ENCODE measurements at regions not wholly inside any gene's neighbourhood (a gene's known extent, or its start where the extent isn't known, plus 50 kb on each side); places are given as distances from the start of the nearest gene placed in this dataset.
"Not testable (repeated sequence)": the region's sequence is repeated elsewhere in the genome, so short reads cannot be mapped to it uniquely, and the experiment has no call there.

GRCh38 chr1:234913278-234913649 lies 215.4 kb downstream of the TOMM20 start:
- Histone ChIP-seq H3K27ac (ENCODE audit: low read length) (no peak overlapping the region), H3K9me3 (ENCODE audit: insufficient read depth, low read depth, low read length) (no peaks in the 10 kb centered on the region), H3K4me1 (ENCODE audit: insufficient read depth, low read length) (peaks cover 12% of the 10 kb centered on the region; the same call in 1 of the 2 replicates), H3K9ac (ENCODE audit: low read depth, low read length) (no peak overlapping the region), H3K4me3 (ENCODE audit: low read length) (no peak overlapping the region), H3K27me3 (ENCODE audit: insufficient read depth, low read length) (no peaks in the 10 kb centered on the region), H3K36me3 (ENCODE audit: insufficient read depth, low read depth, low read length) (no peaks in the 10 kb centered on the region)

- Histone ChIP-seq H3K4me1 (ENCODE audit: insufficient read depth, low read length) (peaks cover 11% of the 10 kb centered on the region; the same call in 1 of the 2 replicates), H3K27me3 (ENCODE audit: insufficient read depth, low read length) (no peaks in the 10 kb centered on the region), H3K36me3 (ENCODE audit: insufficient read depth, low read depth, low read length) (no peaks in the 10 kb centered on the region), H3K9me3 (ENCODE audit: insufficient read depth, low read depth, low read length) (no peaks in the 10 kb centered on the region), H3K27ac (ENCODE audit: low read length) (no peak overlapping the region), H3K4me3 (ENCODE audit: low read length) (no peak overlapping the region), H3K9ac (ENCODE audit: low read depth, low read length) (no peak overlapping the region)
Measured at GRCh38 chr1:234912548-234913277, 215.9 kb downstream of the TOMM20 start.

- Histone ChIP-seq H3K27ac (ENCODE audit: low read length) (no peak overlapping the region), H3K36me3 (ENCODE audit: insufficient read depth, low read depth, low read length) (no peaks in the 10 kb centered on the region), H3K9me3 (ENCODE audit: insufficient read depth, low read depth, low read length) (no peaks in the 10 kb centered on the region), H3K27me3 (ENCODE audit: insufficient read depth, low read length) (no peaks in the 10 kb centered on the region), H3K9ac (ENCODE audit: low read depth, low read length) (no peak overlapping the region), H3K4me3 (ENCODE audit: low read length) (no peak overlapping the region), H3K4me1 (ENCODE audit: insufficient read depth, low read length) (peaks cover 11% of the 10 kb centered on the region; the same call in 1 of the 2 replicates)
Measured at GRCh38 chr1:234911787-234912186, 216.8 kb downstream of the TOMM20 start.

DNA sequence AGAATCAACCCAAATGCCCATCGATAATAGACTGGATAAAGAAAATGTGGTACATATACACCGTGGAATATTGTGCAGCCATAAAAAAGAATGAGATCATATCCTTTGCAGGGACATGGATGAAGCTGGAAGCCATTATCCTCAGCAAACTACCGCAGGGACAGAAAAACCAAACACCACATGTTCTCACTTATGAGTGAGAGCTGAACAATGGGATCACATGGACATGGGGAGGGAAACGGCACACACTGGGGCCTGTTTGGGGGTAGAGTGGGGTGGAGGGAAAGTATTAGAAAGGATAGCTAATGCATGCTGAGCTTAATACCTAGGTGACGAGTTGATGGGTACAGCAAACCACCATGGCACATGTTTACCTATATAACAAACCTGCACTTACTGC lies 217.5 kb downstream of the TOMM20 start:
- H3K9me3 ChIP-seq (ENCODE audit: insufficient read depth, low read depth, low read length); H3K9ac ChIP-seq (ENCODE audit: low read depth, low read length); H3K4me3 ChIP-seq (ENCODE audit: low read length); H3K27me3 ChIP-seq (ENCODE audit: insufficient read depth, low read length); H3K27ac ChIP-seq (ENCODE audit: low read length); H3K36me3 ChIP-seq (ENCODE audit: insufficient read depth, low read depth, low read length): not testable (repeated sequence)
- peaks cover 11% of the 10 kb centered on the region; the same call in 1 of the 2 replicates for H3K4me1 ChIP-seq (ENCODE audit: insufficient read depth, low read length)

GRCh38 chr1:234909851-234910250 lies 218.8 kb downstream of the TOMM20 start:
- H3K4me1 ChIP-seq (ENCODE audit: insufficient read depth, low read length): peaks cover 11% of the 10 kb centered on the region; the same call in 1 of the 2 replicates
- H3K36me3 ChIP-seq (ENCODE audit: insufficient read depth, low read depth, low read length): no peaks in the 10 kb centered on the region
- no peak overlapping the region for H3K4me3 ChIP-seq (ENCODE audit: low read length)
- no peaks in the 10 kb centered on the region for H3K9me3 ChIP-seq (ENCODE audit: insufficient read depth, low read depth, low read length)
- no peak overlapping the region for H3K27ac ChIP-seq (ENCODE audit: low read length)
- H3K9ac ChIP-seq (ENCODE audit: low read depth, low read length): no peak overlapping the region
- H3K27me3 ChIP-seq (ENCODE audit: insufficient read depth, low read length): no peaks in the 10 kb centered on the region

GRCh38 chr1:234909307-234909810 lies 219.3 kb downstream of the TOMM20 start:
- H3K4me3 ChIP-seq (ENCODE audit: low read length): no peak overlapping the region
- H3K9ac ChIP-seq (ENCODE audit: low read depth, low read length): no peak overlapping the region
- H3K36me3 ChIP-seq (ENCODE audit: insufficient read depth, low read depth, low read length): no peaks in the 10 kb centered on the region
- H3K27me3 ChIP-seq (ENCODE audit: insufficient read depth, low read length): no peaks in the 10 kb centered on the region
- no peak overlapping the region for H3K27ac ChIP-seq (ENCODE audit: low read length)
- H3K4me1 ChIP-seq (ENCODE audit: insufficient read depth, low read length): peaks cover 11% of the 10 kb centered on the region; the same call in 1 of the 2 replicates
- no peaks in the 10 kb centered on the region for H3K9me3 ChIP-seq (ENCODE audit: insufficient read depth, low read depth, low read length)

DNA sequence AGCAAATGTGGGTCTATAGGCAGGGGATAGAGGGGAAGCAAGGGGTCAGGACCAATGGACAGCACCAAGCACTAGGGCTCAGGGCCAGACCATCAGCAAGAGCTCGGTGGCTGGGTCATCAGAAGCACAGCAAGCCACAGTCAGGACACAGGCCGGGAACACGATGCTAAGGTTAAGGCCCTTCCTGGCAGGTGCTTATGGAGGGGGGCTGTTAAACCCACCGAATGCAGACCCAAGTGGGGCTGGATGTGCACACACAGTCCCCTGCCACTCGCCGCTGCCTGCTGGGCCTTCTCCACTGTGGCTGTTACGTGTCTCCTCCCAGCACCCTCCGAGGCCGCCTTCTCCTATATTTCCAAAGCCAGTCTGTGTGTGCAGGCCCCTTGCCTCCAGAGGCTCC lies 220.1 kb downstream of the TOMM20 start:
- Histone ChIP-seq H3K36me3 (ENCODE audit: insufficient read depth, low read depth, low read length) (no peaks in the 10 kb centered on the region), H3K4me1 (ENCODE audit: insufficient read depth, low read length) (peaks cover 10% of the 10 kb centered on the region; the same call in 1 of the 2 replicates), H3K27me3 (ENCODE audit: insufficient read depth, low read length) (no peaks in the 10 kb centered on the region), H3K4me3 (ENCODE audit: low read length) (no peak overlapping the region), H3K27ac (ENCODE audit: low read length) (no peak overlapping the region), H3K9ac (ENCODE audit: low read depth, low read length) (no peak overlapping the region), H3K9me3 (ENCODE audit: insufficient read depth, low read depth, low read length) (no peaks in the 10 kb centered on the region)

DNA sequence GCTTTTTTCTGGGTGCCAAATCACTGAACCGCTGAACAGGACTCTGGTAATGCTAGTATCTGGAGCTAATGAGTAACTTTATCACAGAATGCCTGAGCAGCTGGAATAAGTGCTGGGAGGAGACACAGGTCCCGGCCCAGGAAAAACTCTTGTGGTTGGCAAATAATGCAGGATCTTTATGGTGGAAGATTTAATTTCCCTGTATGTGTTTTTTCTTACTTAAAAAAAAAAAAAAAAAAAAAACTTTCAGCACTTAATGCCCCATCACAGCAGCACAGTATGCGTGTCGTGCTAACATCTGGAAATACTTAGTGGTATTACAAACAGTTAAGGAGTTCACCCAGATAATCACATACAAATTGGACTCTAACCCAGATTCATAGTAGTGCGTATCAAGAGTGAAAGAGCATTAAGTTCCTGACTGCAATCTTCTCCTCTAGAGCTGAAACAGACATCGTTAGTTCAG lies 220.7 kb downstream of the TOMM20 start:
- H3K27ac ChIP-seq (ENCODE audit: low read length): no peak overlapping the region

DNA sequence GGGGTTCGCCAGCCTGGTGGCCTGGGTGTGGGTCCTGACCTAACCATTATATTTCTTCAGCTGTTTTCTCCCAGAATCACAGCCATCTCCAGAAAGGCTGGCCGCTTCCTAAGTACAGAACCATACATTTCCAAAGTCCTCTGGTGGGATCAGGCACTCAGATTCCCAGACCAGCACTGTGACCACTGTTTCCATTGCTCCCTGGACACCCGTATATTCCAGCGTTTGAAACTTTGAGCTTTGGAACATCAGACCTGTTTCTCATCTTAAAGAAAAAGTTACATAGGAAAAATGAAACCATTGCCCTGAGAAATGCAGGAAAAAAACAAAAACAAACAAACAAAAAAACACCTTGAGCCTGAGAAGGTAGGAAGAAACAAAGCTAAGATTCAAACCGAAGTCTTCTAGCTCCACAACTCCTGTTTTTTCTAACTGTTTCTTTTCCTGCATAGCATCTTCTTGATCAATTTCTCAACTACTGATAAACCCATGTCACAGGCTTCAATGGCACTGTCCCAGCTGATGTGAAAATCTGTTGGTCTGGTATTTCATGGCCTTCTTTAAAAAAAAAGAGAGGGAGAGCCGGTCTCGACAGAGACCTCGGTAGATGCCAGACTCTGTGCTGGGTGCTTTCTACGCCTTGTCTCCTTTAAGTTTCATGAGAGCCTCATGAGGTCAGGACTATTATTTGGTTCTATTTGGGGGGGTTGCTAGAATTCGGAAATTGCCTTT lies 221.3 kb downstream of the TOMM20 start:
- Histone ChIP-seq H3K9me3 (ENCODE audit: insufficient read depth, low read depth, low read length) (no peaks in the 10 kb centered on the region), H3K36me3 (ENCODE audit: insufficient read depth, low read depth, low read length) (no peaks in the 10 kb centered on the region), H3K4me3 (ENCODE audit: low read length) (no peak overlapping the region), H3K9ac (ENCODE audit: low read depth, low read length) (no peak overlapping the region), H3K27me3 (ENCODE audit: insufficient read depth, low read length) (no peaks in the 10 kb centered on the region), H3K4me1 (ENCODE audit: insufficient read depth, low read length) (peaks cover 3% of the 10 kb centered on the region; the same call in 1 of the 2 replicates), H3K27ac (ENCODE audit: low read length) (no peak overlapping the region)

More for the DNA sequence above, 220.7 kb downstream of the TOMM20 start:
- H3K4me1 ChIP-seq (ENCODE audit: insufficient read depth, low read length): peaks cover 5% of the 10 kb centered on the region; the same call in 1 of the 2 replicates
- H3K4me3 ChIP-seq (ENCODE audit: low read length): no peak overlapping the region
- no peaks in the 10 kb centered on the region for H3K36me3 ChIP-seq (ENCODE audit: insufficient read depth, low read depth, low read length)
- H3K9ac ChIP-seq (ENCODE audit: low read depth, low read length): no peak overlapping the region
- H3K27me3 ChIP-seq (ENCODE audit: insufficient read depth, low read length): no peaks in the 10 kb centered on the region
- no peaks in the 10 kb centered on the region for H3K9me3 ChIP-seq (ENCODE audit: insufficient read depth, low read depth, low read length)

DNA sequence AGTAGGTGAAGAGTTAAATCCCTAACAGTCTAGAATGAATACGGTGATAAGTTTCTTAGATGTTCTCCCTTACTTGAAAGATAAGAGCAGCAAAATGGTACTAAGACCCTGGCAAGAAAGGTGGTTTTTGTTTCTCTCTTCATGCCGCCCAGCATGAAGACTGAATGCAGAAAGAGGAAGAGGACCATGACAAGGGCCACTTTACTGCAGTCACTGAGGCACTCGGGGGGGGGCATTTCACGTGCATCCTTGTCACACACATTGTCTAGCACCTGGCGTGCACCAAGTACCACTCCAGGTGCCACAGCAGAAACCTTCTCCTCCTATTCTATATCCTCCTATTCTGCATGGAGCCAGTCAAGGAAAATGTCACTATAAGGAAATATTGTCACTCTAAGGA lies 222.0 kb downstream of the TOMM20 start:
- H3K27me3 ChIP-seq (ENCODE audit: insufficient read depth, low read length): no peaks in the 10 kb centered on the region
- H3K27ac ChIP-seq (ENCODE audit: low read length): no peak overlapping the region
- H3K9ac ChIP-seq (ENCODE audit: low read depth, low read length): no peak overlapping the region
- H3K4me3 ChIP-seq (ENCODE audit: low read length): no peak overlapping the region
- H3K9me3 ChIP-seq (ENCODE audit: insufficient read depth, low read depth, low read length): no peaks in the 10 kb centered on the region
- peaks cover 1% of the 10 kb centered on the region; the same call in 1 of the 2 replicates for H3K4me1 ChIP-seq (ENCODE audit: insufficient read depth, low read length)
- H3K36me3 ChIP-seq (ENCODE audit: insufficient read depth, low read depth, low read length): no peaks in the 10 kb centered on the region

DNA sequence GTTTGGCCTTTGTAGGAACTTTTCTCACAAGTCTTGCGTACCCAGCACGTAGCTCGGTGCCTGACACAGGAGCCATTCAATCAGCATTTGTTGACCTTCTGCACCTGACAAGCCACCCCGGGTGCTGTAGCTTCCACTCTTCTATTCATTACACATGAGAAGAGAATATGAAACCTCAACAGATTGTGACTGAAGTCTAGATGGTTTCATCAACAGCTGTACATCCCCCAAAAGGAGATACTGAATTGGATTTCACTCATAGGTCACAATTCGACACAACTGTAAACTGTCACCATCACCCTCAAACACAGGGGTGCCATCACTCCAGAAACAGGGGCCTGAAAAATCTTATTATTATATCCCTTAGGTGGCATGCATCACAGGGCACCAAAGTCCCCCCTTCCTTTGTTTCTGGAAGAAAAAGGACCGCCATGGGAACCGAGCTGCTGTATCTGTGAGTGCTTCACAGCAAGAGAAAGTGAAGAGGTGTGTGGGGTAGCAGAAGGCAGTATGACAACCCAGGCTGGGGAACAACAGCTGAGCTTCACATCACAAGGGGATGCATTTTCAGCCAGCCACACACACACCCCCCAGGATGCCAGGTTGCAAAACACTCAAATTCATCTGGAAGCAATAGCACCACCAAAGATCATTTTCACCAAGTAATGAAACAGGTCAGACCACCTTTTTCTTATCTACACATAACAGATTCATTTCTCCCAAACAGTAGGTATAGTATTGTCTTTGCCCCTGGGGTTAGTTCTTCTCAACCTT lies 225.7 kb downstream of the TOMM20 start:
- Histone ChIP-seq H3K4me3 (ENCODE audit: low read length) (no peak overlapping the region), H3K9ac (ENCODE audit: low read depth, low read length) (no peak overlapping the region), H3K36me3 (ENCODE audit: insufficient read depth, low read depth, low read length) (no peaks in the 10 kb centered on the region), H3K9me3 (ENCODE audit: insufficient read depth, low read depth, low read length) (no peaks in the 10 kb centered on the region), H3K27ac (ENCODE audit: low read length) (no peak overlapping the region), H3K4me1 (ENCODE audit: insufficient read depth, low read length) (peaks cover 3% of the 10 kb centered on the region; the same call in 1 of the 2 replicates), H3K27me3 (ENCODE audit: insufficient read depth, low read length) (no peaks in the 10 kb centered on the region)

All from iPS-20b (cell line).